ENCODE measurements at regions not wholly inside any gene's neighbourhood (a gene's known extent, or its start where the extent isn't known, plus 50 kb on each side); places are given as distances from the start of the nearest gene placed in this dataset.
A peak's percentile ranks its signal among the peaks of the same experiment; 100 is the strongest.

GRCh38 chr2:172233987-172234715, 131.5 kb upstream of the DLX2 start:
- H3K4me3 ChIP-seq (ENCODE audit: low read depth, low read length): no peak overlapping the region
- no peak for TF ChIP-seq CTCF (conservative IDR thresholded peaks at IDR 0.05; ENCODE audit: low read depth, low read length)
- no peak for DNase-seq (ENCODE audit: low read depth)

- no peak for DNase-seq (ENCODE audit: low read depth)
- peak overlapping the region; percentile 48 for H3K4me3 ChIP-seq (ENCODE audit: low read depth, low read length)
- no peak for TF ChIP-seq CTCF (conservative IDR thresholded peaks at IDR 0.05; ENCODE audit: low read depth, low read length)
These were observed 132.3 kb upstream of the DLX2 start for GRCh38 chr2:172234716-172235691.

GRCh38 chr2:172239944-172240590, 137.4 kb upstream of the DLX2 start:
- DNase-seq (ENCODE audit: low read depth): no peak
- no peak for TF ChIP-seq CTCF (conservative IDR thresholded peaks at IDR 0.05; ENCODE audit: low read depth, low read length)

GRCh38 chr2:172241222-172241621, 138.5 kb upstream of the DLX2 start:
- no peak for TF ChIP-seq CTCF (conservative IDR thresholded peaks at IDR 0.05; ENCODE audit: low read depth, low read length)
- DNase-seq (ENCODE audit: low read depth): no peak
- no peak overlapping the region for H3K4me3 ChIP-seq (ENCODE audit: low read depth, low read length)

More at GRCh38 chr2:172239944-172240590, 137.4 kb upstream of the DLX2 start:
- H3K4me3 ChIP-seq (ENCODE audit: low read depth, low read length): no peak overlapping the region

GRCh38 chr2:172242471-172242870, 139.8 kb upstream of the DLX2 start:
- no peak for DNase-seq (ENCODE audit: low read depth)
- H3K4me3 ChIP-seq (ENCODE audit: low read depth, low read length): no peak overlapping the region
- no peak for TF ChIP-seq CTCF (conservative IDR thresholded peaks at IDR 0.05; ENCODE audit: low read depth, low read length)

GRCh38 chr2:172242961-172243360, 140.3 kb upstream of the DLX2 start:
- DNase-seq (ENCODE audit: low read depth): peak; percentile 43
- no peak for TF ChIP-seq CTCF (conservative IDR thresholded peaks at IDR 0.05; ENCODE audit: low read depth, low read length)
- H3K4me3 ChIP-seq (ENCODE audit: low read depth, low read length): no peak overlapping the region

Measured in choroid plexus epithelial cell (primary cell).